HG02763 (cell line): ENCODE measurements at regions not wholly inside any gene's neighbourhood (a gene's known extent, or its start where the extent isn't known, plus 50 kb on each side); places are given as distances from the start of the nearest gene placed in this dataset.
"Not testable (repeated sequence)": the region's sequence is repeated elsewhere in the genome, so short reads cannot be mapped to it uniquely, and the experiment has no call there.

Experiments used
- ATAC-seq: cut with Tn5 transposase; IDR thresholded peaks from one replicate; pipeline ENCODE4 v1.9.1; 2021; ENCODE audit warnings: mild to moderate bottlenecking, moderate library complexity; ENCODE audit not compliant: unreplicated experiment

DNA sequence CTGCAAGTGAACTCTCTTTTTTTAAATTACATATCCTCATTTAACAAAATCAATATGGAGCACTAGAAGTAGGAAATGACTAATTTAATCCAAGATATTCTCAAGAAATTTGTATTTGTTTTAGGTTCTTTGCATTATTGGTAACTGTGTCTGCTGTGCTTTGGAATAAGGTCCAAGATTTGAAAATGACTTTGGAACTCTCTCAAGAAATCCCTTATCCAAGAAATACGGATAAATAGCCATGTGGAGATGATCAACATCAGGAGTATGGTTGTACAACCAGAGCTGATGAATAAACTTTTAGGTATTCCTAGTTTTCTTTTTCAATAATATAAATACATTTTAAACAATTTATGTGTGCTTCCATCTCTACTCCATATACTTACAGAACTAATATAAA lies 279.9 kb upstream of the SEMA3C start:
- ATAC-seq = no peak

DNA sequence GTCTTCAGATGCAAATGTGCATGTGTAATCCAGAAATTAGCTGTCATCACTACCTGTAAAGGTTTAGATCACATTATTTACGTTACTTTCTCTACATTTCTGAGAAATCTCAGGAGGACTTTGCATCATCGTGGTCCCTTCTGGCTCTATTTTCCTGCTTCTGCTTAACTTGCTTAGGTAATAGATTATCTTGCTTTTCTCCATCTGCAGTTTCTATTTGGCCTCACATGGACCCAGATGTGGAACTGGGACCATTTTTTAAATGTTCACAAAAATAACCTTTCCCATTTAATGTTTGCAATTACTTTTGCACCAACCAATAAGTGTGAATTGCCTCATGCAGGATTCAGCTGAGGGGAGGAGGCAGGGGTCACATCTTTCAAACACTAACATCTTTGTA lies 278.4 kb upstream of the SEMA3C start:
- no peak for ATAC-seq

DNA sequence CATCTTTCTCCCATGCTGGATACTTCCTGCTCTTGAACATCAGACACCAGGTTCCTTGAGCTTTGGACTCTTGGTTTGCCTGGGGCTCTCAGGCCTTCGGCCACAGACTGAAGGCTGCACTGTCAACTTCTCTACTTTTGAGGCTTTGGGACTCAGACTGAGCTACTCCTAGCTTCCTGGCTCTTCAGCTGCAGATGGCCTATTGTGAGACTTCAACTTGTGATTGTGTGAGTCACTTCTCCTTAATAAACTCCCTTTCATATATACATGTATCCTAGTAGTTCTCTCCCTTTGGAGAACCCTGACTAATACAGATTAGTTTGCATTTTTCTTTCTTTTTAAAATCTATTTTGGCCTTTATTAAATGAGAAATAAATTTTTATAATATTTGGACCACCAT lies 276.2 kb upstream of the SEMA3C start:
- no peak for ATAC-seq

DNA sequence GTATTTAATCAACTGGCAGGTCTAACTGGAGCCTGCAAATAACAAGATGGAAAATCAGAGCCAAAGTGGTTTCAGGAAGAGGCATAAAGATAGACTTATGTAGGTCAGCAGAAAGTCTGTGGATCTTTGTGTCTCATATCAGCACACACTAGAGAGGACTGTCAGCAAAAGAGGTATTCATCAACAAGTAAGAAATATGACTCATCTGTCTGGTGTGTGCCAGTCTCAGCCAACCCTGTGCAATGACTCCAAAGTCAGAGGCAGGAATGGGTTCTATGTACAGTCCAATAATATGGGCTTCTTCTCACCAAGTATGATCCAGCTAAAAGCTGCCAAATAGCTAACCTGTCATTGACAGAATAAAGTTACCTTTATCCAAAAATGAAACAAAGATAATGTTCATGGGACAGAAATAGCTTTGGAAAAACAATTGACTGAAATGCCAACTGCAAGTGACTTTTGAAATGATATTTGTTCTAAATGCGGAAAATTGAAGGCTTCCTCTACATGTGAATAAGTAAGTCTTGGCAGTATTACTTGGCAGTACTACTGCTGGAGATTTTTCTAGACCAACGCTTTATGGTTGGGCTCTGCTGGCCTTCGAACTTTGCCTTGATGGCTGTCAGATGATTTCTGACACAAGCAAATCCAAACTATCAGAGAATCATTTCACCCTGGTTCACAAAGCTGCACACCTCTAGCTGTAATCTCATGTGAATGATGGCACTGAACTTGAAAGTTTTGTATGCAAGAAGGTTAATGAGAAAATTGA lies 272.3 kb upstream of the SEMA3C start:
- no peak for ATAC-seq

GRCh38 chr7:81187753-81188152 lies 268.9 kb upstream of the SEMA3C start:
- no peak for ATAC-seq

GRCh38 chr7:81186691-81187090 lies 267.8 kb upstream of the SEMA3C start:
- no peak for ATAC-seq

GRCh38 chr7:81185072-81185471 lies 266.2 kb upstream of the SEMA3C start:
- no peak for ATAC-seq

DNA sequence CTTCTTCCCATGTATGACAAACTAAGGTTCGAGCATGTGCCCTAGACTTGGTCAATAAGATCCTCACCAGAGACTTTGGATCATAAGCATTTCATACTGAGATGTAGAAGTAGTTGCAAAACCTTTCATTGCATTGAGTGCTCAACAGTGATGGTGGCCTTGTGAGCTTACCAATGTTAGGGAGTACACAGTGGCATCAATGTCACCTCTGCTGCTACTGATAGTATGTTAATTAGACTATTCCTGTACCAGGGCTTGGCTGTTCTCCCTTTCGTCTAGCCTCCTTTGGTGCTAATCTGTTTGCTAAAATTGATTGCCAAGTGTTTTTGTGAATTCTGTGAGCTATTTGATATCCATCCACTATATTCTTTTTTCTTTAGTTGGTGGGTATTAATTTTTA lies 264.5 kb upstream of the SEMA3C start:
- ATAC-seq = no peak

GRCh38 chr7:81182056-81182455 lies 263.2 kb upstream of the SEMA3C start:
- ATAC-seq = not testable (repeated sequence)

GRCh38 chr7:81181066-81181465 lies 262.2 kb upstream of the SEMA3C start:
- ATAC-seq = no peak

DNA sequence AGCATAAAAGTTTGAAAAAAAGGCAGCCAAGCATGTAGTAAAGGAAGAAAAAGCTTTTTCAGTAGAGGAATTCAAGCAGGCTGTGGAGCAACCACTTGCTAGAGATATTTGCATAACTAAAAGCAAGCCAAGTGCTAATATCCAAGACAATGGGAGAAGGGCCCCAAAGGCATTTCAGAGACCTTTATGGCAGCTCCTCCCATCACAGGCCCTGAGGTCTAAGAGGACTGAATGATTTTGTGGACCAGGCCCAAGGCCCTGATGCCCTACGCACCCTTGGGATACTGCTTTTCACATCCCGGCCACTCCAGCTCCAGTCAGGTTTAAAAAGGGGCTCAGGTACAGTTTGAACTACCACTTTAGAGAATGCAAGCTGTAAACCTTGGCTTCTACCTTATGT lies 261.7 kb upstream of the SEMA3C start:
- no peak for ATAC-seq

DNA sequence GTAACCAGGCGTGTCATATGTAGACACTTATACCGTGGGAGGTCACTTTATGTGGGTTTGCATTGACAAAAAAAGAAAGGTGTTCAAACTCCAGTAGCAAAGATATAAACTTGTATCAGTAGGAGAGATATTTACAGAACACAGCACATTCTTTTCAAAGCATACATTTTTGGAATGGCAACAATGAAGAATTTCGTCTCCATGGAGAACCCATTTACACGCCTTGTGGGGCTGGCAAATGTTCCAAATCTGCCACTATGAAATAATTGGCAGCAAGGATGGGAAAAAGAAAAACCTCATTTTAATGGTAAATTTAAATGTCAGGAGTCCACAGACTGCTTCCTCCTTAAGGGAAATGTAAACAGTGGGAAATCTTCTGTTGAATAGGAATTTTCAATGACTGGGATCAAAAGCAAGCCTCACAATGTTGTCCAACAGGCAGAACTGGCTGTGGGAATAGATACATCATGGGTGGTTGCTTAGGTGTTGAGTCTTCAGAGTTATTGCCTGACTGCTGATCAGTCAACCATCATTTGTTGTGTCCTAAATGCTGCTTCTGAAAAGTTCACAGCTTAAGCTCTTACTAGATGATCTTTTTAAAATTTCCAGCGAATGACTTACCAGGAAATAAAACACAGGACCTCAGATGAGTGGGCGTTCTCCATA lies 256.6 kb upstream of the SEMA3C start:
- no peak for ATAC-seq

- ATAC-seq = no peak
Observed at GRCh38 chr7:81173766-81174281, 255.0 kb upstream of the SEMA3C start.

- no peak for ATAC-seq
Observed at GRCh38 chr7:81170291-81170690, 251.4 kb upstream of the SEMA3C start.

GRCh38 chr7:81167934-81168333 lies 249.1 kb upstream of the SEMA3C start:
- ATAC-seq = no peak

- no peak for ATAC-seq
Observed at GRCh38 chr7:81165070-81165469, 246.2 kb upstream of the SEMA3C start.

- ATAC-seq = no peak
Observed at GRCh38 chr7:81162771-81163525, 244.1 kb upstream of the SEMA3C start.

- ATAC-seq = no peak
Observed at GRCh38 chr7:81162234-81162633, 243.4 kb upstream of the SEMA3C start.

- ATAC-seq = no peak
Observed at GRCh38 chr7:81161451-81162075, 242.7 kb upstream of the SEMA3C start.

DNA sequence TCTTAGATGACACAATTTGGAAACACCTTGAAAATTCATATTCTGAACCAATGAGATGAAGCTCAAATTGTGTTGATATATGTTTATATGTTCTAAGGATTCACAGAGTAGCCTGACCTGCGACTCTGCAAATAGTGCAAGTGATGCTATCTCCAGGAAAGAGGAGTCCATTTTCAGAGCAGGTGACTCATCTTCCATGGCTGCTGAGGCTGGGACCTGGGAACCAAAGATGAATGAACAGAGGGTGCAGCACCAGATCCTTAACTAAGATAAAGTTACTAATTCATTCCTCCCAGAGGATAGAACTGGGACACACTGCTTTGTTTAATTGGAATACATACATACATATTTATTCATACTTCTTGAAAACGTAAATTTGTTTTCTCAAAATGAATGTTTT lies 240.6 kb upstream of the SEMA3C start:
- ATAC-seq = no peak

GRCh38 chr7:81158189-81158588 lies 239.3 kb upstream of the SEMA3C start:
- ATAC-seq = no peak
